ENCODE measurements at regions not wholly inside any gene's neighbourhood (a gene's known extent, or its start where the extent isn't known, plus 50 kb on each side); places are given as distances from the start of the nearest gene placed in this dataset.

DNA sequence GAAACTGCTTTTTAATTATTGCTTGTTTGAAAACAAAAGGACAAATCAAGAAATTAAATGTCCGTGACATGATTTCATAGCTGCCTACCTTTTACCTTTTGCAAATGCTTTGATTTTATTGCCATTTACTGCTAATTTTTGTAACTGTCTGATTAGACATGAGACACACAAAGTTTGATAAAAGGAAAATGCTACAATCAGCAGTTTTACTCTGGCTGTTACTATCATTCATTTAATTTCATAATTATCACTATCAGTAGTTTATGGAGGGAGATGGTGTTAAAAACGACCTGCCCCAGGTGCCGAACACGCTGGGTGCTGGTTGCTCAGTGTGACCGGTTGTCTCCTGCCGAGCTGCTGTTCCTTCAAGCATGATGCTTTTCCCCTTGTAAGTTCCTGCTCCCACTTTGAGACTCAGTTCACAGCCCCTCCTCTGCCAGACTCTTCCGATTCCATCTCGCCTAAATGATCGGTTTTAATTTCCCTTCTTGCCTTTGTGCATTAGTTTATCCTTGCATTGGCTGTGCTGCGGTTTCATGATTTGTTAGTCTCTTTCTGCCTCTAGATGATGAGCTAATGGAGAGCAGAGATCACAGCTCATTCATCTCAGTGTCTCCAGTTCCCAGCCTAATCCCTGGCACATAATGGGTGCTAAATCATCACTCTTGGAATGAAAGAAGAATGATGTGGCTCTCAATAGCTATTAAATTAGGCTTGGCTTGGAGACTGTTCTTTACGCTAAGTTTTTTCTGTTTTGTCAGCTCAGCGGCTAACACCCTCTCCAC is 110.6 kb downstream of the PFKFB3 start:
- TF ChIP-seq, protein P1, sequence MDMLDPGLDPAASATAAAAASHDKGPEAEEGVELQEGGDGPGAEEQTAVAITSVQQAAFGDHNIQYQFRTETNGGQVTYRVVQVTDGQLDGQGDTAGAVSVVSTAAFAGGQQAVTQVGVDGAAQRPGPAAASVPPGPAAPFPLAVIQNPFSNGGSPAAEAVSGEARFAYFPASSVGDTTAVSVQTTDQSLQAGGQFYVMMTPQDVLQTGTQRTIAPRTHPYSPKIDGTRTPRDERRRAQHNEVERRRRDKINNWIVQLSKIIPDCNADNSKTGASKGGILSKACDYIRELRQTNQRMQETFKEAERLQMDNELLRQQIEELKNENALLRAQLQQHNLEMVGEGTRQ (IDR thresholded peaks at IDR 0.05; ENCODE audit: low read length): no peak
- TF ChIP-seq, protein P2, sequence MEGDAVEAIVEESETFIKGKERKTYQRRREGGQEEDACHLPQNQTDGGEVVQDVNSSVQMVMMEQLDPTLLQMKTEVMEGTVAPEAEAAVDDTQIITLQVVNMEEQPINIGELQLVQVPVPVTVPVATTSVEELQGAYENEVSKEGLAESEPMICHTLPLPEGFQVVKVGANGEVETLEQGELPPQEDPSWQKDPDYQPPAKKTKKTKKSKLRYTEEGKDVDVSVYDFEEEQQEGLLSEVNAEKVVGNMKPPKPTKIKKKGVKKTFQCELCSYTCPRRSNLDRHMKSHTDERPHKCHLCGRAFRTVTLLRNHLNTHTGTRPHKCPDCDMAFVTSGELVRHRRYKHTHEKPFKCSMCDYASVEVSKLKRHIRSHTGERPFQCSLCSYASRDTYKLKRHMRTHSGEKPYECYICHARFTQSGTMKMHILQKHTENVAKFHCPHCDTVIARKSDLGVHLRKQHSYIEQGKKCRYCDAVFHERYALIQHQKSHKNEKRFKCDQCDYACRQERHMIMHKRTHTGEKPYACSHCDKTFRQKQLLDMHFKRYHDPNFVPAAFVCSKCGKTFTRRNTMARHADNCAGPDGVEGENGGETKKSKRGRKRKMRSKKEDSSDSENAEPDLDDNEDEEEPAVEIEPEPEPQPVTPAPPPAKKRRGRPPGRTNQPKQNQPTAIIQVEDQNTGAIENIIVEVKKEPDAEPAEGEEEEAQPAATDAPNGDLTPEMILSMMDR (IDR thresholded peaks at IDR 0.05; ENCODE audit: control extremely low read depth in 1 of 3, insufficient read depth in 1 of 3, low read depth in 1 of 3, low read length in 3 of 3): no peak
- TF ChIP-seq, protein P3, sequence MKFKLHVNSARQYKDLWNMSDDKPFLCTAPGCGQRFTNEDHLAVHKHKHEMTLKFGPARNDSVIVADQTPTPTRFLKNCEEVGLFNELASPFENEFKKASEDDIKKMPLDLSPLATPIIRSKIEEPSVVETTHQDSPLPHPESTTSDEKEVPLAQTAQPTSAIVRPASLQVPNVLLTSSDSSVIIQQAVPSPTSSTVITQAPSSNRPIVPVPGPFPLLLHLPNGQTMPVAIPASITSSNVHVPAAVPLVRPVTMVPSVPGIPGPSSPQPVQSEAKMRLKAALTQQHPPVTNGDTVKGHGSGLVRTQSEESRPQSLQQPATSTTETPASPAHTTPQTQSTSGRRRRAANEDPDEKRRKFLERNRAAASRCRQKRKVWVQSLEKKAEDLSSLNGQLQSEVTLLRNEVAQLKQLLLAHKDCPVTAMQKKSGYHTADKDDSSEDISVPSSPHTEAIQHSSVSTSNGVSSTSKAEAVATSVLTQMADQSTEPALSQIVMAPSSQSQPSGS (IDR thresholded peaks at IDR 0.05; ENCODE audit: low read length): no peak
- TF ChIP-seq RNF2 (IDR thresholded peaks at IDR 0.05; ENCODE audit: borderline replicate concordance, low read depth, low read length, missing control alignments, poor library complexity, severe bottlenecking): no peak
- no peak for TF ChIP-seq POLR2A (IDR thresholded peaks at IDR 0.05; ENCODE audit: control extremely low read depth in 1 of 2, low read depth in 2 of 2, low read length in 2 of 2)
- TF ChIP-seq EP300 (IDR thresholded peaks at IDR 0.05; ENCODE audit: borderline replicate concordance in 1 of 2, low read depth in 2 of 2, low read length in 2 of 2): no peak
- TF ChIP-seq HDAC2 (IDR thresholded peaks at IDR 0.05; ENCODE audit: borderline replicate concordance in 1 of 2, low read depth in 2 of 2, low read length in 2 of 2): no peak
- TF ChIP-seq, protein P4, sequence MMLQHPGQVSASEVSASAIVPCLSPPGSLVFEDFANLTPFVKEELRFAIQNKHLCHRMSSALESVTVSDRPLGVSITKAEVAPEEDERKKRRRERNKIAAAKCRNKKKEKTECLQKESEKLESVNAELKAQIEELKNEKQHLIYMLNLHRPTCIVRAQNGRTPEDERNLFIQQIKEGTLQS (IDR thresholded peaks at IDR 0.05; ENCODE audit: insufficient read depth, low read depth, low read length): no peak
- no peak for TF ChIP-seq POLR2AphosphoS5 (IDR thresholded peaks at IDR 0.05; ENCODE audit: low read depth, low read length)
- no peak for TF ChIP-seq MAFK (IDR thresholded peaks at IDR 0.05; ENCODE audit: low read depth, low read length)

Data from H1 (cell line).